ENCODE measurements at regions not wholly inside any gene's neighbourhood (a gene's known extent, or its start where the extent isn't known, plus 50 kb on each side); places are given as distances from the start of the nearest gene placed in this dataset.

- TF ChIP-seq GATA2 (IDR thresholded peaks at IDR 0.05; ENCODE audit: low read depth, low read length): no peak
- TF ChIP-seq GATA3 (IDR thresholded peaks at IDR 0.05; ENCODE audit: low read depth, low read length): no peak
These were observed 439.2 kb downstream of the SETBP1 start for GRCh38 chr18:45119876-45120275.

DNA sequence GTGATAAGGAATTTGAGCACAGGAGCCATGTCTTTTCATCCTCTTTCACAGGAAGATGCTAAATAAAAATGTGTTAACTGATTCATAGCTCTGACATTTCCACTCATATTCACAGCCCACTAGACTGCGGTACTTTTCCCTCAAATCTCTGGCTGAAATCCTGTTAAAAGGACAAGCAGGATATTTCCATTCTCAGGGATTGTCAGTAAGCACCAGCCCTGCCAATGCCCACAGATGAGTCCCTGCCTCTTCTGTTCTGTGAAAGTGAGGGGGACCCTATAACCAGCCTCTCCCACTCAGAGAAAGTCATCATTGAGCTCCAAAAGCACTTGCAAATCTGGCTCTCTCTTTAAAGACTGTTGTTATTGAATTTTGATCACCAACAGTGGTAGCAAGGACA, 440.5 kb downstream of the SETBP1 start:
- TF ChIP-seq GATA3 (IDR thresholded peaks at IDR 0.05; ENCODE audit: low read depth, low read length): no peak
- TF ChIP-seq GATA2 (IDR thresholded peaks at IDR 0.05; ENCODE audit: low read depth, low read length): no peak

DNA sequence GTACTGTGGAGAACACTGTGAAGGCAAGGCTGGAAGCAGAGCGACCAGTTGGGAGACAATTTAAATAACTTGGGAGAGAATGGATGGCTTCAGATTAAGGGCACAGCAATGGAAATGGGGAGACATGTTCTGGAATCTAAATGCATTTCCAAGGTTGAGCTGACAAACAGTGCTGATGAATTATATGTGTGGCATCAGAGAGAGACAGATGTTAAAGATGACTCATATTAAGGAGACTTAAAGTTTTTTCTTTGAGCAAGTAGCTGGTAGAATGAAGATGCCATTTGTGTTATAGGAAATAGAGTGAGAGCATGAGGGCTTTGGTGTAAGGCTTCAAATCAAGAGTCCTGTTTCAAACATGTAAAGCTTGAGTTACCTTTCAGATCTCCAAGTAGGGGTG, 441.8 kb downstream of the SETBP1 start:
- no peak for TF ChIP-seq GATA2 (IDR thresholded peaks at IDR 0.05; ENCODE audit: low read depth, low read length)
- no peak for TF ChIP-seq GATA3 (IDR thresholded peaks at IDR 0.05; ENCODE audit: low read depth, low read length)

- TF ChIP-seq GATA3 (IDR thresholded peaks at IDR 0.05; ENCODE audit: low read depth, low read length) (no peak), GATA2 (IDR thresholded peaks at IDR 0.05; ENCODE audit: low read depth, low read length) (no peak)
These were observed 446.7 kb downstream of the SETBP1 start for GRCh38 chr18:45127405-45127804.

DNA sequence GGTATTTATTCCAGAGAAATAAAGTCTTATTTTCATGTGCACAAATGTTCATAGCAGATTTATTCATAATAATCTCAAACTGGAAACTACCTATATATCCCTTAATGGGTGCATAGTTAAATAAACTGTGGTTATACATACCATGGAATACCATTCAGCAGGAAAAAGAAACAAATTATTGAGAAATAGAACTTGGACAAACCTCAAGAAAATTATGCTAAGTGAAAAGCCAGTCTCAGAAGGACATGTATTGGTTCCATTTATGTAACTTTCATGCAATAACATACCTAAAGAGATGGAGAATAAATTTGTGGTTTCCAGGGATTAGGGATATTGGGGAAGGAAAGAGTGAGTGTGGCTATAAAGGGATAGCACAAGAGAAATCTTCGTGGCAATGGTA, 452.6 kb downstream of the SETBP1 start:
- TF ChIP-seq GATA3 (IDR thresholded peaks at IDR 0.05; ENCODE audit: low read depth, low read length) (no peak), GATA2 (IDR thresholded peaks at IDR 0.05; ENCODE audit: low read depth, low read length) (no peak)

DNA sequence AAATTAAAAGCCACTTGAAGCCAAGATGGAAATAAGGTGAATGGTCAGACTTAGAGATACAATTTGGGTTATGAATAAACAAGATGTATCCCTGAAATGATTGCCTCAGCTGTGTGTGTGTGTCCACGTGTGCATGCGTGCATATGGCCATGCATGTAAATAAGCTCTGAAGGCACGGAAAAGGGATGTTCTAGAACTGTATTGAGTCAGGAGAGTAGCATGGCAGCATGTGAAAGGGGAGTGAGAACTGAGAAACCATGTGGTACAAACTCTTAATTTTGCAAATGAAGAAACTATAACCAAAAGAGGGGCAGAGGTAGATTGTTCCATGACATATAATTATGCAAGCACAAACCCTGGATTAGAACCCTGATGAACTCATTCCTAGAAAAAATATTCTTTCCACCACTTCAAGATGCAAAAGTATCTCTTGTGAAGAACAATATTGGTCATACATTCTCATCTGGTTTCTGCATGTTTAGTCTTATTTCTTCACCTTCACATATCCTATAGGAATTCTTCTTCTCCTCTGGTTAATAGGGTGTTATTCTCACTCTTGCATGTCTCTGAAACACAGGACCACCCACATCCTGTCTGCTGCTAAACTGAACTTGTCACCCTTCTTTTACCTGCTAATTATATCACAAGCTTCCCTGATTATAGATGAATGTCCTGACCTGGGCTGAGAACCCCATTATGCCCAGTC, 455.8 kb downstream of the SETBP1 start:
- no peak for TF ChIP-seq GATA2 (IDR thresholded peaks at IDR 0.05; ENCODE audit: low read depth, low read length)
- TF ChIP-seq GATA3 (IDR thresholded peaks at IDR 0.05; ENCODE audit: low read depth, low read length): no peak

DNA sequence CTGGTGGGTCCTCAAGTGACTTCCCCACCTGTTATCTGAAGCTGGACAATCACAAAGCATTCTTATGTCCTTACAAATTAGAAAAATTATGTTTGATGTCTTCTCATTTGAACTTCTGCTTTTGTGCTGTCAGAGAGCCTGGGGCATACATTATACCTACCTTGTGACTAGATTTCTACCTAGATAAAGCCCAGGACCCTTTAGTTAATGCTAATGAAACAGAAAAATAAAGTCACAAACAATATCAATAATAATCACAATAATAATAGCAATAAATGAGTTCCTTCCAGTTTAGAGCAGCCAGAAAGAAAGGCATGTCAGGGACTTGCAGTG, 456.4 kb downstream of the SETBP1 start:
- TF ChIP-seq GATA2 (IDR thresholded peaks at IDR 0.05; ENCODE audit: low read depth, low read length) (no peak), GATA3 (IDR thresholded peaks at IDR 0.05; ENCODE audit: low read depth, low read length) (no peak)

- TF ChIP-seq GATA3 (IDR thresholded peaks at IDR 0.05; ENCODE audit: low read depth, low read length) (no peak), GATA2 (IDR thresholded peaks at IDR 0.05; ENCODE audit: low read depth, low read length) (no peak)
These were observed 458.8 kb downstream of the SETBP1 start for GRCh38 chr18:45139478-45139877.

- TF ChIP-seq GATA2 (IDR thresholded peaks at IDR 0.05; ENCODE audit: low read depth, low read length) (no peak), GATA3 (IDR thresholded peaks at IDR 0.05; ENCODE audit: low read depth, low read length) (no peak)
These were observed 462.2 kb downstream of the SETBP1 start for GRCh38 chr18:45142868-45143267.

- TF ChIP-seq GATA2 (IDR thresholded peaks at IDR 0.05; ENCODE audit: low read depth, low read length): no peak
- no peak for TF ChIP-seq GATA3 (IDR thresholded peaks at IDR 0.05; ENCODE audit: low read depth, low read length)
These were observed 465.6 kb upstream of the SLC14A2 start for GRCh38 chr18:45149712-45150111.

GRCh38 chr18:45151645-45152044, 463.6 kb upstream of the SLC14A2 start:
- TF ChIP-seq GATA2 (IDR thresholded peaks at IDR 0.05; ENCODE audit: low read depth, low read length): no peak
- no peak for TF ChIP-seq GATA3 (IDR thresholded peaks at IDR 0.05; ENCODE audit: low read depth, low read length)

DNA sequence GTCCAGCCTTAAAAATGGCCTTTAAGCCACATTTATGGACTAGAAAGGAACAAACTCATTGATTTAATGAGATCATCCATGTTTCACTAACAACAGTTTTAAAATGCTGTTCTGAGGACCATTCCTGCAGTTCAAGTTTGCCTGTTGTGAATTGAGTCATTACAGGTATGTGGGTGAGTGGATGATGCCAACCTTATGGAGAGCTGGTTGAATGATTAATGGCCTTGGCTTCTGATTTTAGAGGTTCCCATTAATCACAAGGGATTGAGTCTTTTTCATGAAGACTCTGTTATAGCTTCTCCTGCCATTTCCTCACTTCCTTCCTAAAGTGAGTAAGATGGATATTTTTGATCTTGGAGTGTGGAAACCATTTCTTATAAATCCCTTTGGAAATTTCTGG, 459.8 kb upstream of the SLC14A2 start:
- TF ChIP-seq GATA2 (IDR thresholded peaks at IDR 0.05; ENCODE audit: low read depth, low read length): no peak
- no peak for TF ChIP-seq GATA3 (IDR thresholded peaks at IDR 0.05; ENCODE audit: low read depth, low read length)

DNA sequence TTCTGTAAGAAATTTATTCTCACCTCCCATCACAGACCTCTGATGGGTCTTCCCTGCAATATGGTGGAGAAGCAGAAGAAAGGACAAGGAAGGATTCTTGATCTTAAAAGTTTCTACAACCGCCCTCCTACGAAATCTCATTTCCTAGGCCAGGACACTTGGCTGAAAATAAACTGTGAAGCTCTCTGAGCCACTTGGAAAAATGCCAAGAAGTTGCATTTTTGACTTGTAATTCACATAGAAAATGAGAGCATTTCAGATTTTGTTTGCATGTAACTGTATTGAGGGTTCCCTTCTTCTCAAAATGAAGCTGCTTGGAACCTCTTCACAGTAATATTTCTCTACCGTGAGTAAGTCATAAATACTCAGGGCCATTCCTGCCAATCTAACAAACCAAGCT, 458.3 kb upstream of the SLC14A2 start:
- TF ChIP-seq GATA3 (IDR thresholded peaks at IDR 0.05; ENCODE audit: low read depth, low read length) (no peak), GATA2 (IDR thresholded peaks at IDR 0.05; ENCODE audit: low read depth, low read length) (no peak)

DNA sequence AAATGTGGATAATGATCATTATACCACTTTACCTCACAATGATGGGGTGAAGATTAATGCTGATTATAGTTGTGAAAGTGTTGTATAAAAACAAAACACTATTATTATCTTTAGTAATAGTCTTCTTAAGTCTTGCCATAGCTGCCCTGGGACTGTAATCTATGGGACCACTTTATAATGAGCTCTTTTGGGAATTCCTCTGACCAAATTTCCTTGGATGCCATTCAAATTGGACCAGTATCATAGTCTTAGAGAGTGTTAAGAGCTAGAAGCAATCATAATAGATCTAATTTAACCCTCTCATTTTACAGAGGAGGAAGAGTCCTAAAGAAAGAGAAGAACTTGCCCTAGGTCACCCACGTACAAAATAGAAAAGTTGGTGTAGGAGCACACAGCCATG, 457.7 kb upstream of the SLC14A2 start:
- TF ChIP-seq GATA2 (IDR thresholded peaks at IDR 0.05; ENCODE audit: low read depth, low read length) (no peak), GATA3 (IDR thresholded peaks at IDR 0.05; ENCODE audit: low read depth, low read length) (no peak)

DNA sequence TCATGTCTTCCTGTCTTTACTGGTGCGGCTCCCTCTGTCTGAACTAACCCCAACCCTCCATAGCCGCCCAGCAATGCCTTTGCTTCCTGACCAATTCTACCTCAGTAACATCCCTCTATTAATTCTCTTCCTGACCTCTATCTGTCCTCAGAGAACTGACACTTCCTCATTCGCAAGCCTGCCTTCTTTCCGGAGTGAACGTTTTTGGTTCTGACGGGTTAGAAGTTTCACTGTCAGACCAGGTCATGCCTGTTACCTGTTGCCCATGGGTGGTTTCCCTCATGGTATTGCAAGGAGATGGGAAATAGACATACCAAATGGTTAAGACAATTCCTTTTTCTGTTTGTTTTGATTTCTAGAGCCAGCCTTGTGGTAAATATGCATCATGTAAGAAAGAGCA, 453.4 kb upstream of the SLC14A2 start:
- TF ChIP-seq GATA3 (IDR thresholded peaks at IDR 0.05; ENCODE audit: low read depth, low read length) (no peak), GATA2 (IDR thresholded peaks at IDR 0.05; ENCODE audit: low read depth, low read length) (no peak)

GRCh38 chr18:45163871-45164270, 451.4 kb upstream of the SLC14A2 start:
- TF ChIP-seq GATA2 (IDR thresholded peaks at IDR 0.05; ENCODE audit: low read depth, low read length) (no peak), GATA3 (IDR thresholded peaks at IDR 0.05; ENCODE audit: low read depth, low read length) (no peak)
